A673 (cell line): ENCODE measurements at regions not wholly inside any gene's neighbourhood (a gene's known extent, or its start where the extent isn't known, plus 50 kb on each side); places are given as distances from the start of the nearest gene placed in this dataset.

Source experiments
- EZH2 ChIP-seq: fragments of 200-600 bp; sonication (generic); IDR thresholded peaks from 2 replicates; pipeline ENCODE4 v1.6.1; 2017; ENCODE audit warnings: borderline replicate concordance, low read depth, mild to moderate bottlenecking, mixed read lengths, antibody characterized with exemption, low read length; ENCODE audit not compliant: poor library complexity, severe bottlenecking
- TF ChIP-seq, protein P1 (sequence below): fragments of 300-800, 200-600 bp; sonication (generic); conservative IDR thresholded peaks from 2 replicates; pipeline ENCODE4 v1.5.1; 2017; ENCODE audit warnings: low read depth, mild to moderate bottlenecking, antibody characterized with exemption, low read length, moderate library complexity, mixed read lengths

DNA sequence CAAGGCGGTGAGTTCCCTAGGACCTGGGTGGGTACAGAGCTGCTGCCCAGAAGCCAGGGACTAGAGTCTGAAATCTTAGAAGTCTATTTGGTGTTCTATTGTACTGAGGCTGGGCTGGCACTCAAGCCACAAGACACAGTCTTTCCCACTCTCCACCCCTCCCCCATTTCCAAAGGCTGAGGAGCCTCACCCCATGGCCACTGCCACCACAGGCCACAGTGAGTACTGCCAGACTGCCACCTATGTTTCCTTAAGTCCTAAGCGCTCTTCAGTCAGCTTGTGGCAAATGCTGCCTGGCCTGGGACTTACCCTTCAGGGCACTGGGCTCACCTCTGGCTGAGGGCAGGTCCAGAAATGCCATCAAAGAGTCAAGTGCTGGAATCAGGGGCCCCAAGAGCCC, 469.3 kb downstream of the HAO1 start:
- no peak for TF ChIP-seq EZH2
- TF ChIP-seq, protein P1, sequence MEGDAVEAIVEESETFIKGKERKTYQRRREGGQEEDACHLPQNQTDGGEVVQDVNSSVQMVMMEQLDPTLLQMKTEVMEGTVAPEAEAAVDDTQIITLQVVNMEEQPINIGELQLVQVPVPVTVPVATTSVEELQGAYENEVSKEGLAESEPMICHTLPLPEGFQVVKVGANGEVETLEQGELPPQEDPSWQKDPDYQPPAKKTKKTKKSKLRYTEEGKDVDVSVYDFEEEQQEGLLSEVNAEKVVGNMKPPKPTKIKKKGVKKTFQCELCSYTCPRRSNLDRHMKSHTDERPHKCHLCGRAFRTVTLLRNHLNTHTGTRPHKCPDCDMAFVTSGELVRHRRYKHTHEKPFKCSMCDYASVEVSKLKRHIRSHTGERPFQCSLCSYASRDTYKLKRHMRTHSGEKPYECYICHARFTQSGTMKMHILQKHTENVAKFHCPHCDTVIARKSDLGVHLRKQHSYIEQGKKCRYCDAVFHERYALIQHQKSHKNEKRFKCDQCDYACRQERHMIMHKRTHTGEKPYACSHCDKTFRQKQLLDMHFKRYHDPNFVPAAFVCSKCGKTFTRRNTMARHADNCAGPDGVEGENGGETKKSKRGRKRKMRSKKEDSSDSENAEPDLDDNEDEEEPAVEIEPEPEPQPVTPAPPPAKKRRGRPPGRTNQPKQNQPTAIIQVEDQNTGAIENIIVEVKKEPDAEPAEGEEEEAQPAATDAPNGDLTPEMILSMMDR: no peak
